ENCODE measurements at regions not wholly inside any gene's neighbourhood (a gene's known extent, or its start where the extent isn't known, plus 50 kb on each side); places are given as distances from the start of the nearest gene placed in this dataset.
"Not testable (repeated sequence)": the region's sequence is repeated elsewhere in the genome, so short reads cannot be mapped to it uniquely, and the experiment has no call there.

DNA sequence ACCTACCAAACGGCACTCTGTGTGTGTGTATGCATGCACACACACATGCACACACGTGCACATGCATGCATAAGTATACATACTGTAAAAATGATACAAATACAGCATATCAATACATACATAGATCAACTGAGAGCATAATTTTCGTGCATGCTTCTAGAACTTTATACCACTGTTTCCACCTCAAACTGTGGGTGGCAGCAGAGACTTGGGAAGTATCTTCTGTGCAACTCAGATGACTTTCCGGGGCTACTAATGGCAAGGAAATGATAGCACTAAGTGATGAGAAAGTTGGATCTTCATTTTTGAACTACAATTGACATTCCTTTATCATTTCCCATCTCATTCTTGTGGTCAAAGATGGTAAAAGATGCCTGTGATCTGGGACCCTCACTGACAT, 570.7 kb downstream of the REEP3 start:
- FAIRE-seq = no peak

- FAIRE-seq = no peak
Observed at GRCh38 chr10:64093304-64093703, 572.1 kb downstream of the REEP3 start.

GRCh38 chr10:64093946-64094535, 572.8 kb downstream of the REEP3 start:
- no peak for FAIRE-seq

DNA sequence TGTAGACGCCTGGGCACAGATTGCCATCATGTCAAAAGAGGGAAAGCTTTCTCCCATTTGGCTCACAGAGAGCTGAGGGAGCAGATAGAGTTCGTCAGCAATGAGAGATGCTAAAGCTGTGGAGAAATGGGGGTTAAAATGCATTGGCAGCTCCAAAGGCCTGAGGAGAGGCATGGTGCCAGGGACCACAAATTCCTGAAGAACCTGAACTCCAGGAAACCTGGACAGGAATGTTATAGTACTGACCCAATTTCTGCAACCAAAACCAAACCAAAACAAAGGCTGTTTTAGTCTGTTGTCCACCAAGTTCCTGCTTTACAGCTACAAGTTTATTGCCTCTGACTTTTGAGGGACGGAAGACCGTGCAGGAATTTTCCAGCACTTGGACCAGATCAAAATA, 575.7 kb downstream of the REEP3 start:
- FAIRE-seq = no peak

- no peak for FAIRE-seq
Observed at GRCh38 chr10:64097391-64098122, 576.4 kb downstream of the REEP3 start.

DNA sequence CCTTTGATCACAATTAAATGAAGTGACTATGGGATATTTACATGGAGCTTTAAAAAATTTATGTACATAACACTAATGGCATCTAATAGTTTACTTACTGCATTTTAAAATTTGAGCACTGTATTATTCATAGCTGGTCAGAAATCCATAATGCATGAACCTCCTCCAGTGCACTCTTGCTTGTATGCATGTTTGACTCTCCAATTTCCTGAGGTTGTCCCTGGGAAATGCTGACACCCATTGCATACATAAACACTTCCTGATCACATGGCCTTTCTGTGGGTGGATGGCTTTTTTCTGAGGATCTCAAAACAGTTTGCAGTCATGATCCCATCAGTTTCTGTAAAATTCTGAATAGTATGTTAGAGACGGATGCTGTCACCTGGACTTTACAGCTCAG, 577.8 kb downstream of the REEP3 start:
- no peak for FAIRE-seq

DNA sequence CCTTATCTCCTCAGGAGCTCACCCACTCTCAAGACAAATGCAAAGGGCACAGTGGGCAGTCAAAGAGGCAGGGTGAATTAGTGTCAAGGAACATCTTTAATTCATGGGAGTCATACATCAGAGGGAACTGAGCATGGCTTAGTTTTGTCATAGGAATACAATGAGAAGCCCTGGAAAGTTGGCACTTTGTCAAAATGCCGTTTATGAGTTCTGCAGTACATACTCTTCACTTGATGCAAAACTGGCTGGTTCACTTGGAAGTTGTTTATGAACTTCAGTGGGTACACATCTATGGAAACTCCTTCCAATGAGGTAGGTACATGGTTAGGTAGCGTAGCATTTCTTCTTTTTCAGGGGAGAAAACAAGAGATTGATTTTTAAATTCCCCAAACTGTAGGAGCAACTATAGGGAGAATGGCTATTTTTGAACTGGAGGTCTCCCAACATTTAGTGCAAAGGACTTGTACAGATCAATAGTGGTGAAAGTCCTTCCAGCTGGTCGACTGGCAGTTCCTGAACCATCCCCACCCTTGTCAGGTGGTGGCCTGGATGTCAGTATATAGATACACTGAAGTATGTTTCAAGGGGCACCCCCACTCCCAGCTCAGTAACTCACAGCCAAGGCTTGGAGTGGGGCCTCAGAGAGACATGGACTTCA, 580.5 kb downstream of the REEP3 start:
- no peak for FAIRE-seq

- FAIRE-seq = no peak
Observed at GRCh38 chr10:64102264-64102633, 581.0 kb downstream of the REEP3 start.

DNA sequence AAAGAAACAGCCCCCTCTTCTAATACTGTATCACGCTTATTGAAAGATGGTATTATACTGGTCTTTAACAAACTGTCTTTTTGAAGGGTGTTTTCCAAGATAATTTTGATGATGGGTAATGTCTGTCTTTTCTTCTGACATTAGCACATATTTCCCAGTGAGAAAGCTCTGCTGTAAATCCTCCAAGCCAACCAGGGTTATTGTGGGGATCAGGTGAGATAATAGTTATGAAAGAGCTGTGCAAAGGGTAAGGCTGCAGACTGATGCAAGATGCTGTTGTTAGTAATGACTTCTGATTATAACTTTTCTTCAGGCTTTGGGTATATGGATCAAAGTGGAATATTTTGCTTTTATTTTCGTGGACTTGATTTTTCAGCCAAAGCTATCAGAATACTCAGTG, 581.7 kb downstream of the REEP3 start:
- no peak for FAIRE-seq

DNA sequence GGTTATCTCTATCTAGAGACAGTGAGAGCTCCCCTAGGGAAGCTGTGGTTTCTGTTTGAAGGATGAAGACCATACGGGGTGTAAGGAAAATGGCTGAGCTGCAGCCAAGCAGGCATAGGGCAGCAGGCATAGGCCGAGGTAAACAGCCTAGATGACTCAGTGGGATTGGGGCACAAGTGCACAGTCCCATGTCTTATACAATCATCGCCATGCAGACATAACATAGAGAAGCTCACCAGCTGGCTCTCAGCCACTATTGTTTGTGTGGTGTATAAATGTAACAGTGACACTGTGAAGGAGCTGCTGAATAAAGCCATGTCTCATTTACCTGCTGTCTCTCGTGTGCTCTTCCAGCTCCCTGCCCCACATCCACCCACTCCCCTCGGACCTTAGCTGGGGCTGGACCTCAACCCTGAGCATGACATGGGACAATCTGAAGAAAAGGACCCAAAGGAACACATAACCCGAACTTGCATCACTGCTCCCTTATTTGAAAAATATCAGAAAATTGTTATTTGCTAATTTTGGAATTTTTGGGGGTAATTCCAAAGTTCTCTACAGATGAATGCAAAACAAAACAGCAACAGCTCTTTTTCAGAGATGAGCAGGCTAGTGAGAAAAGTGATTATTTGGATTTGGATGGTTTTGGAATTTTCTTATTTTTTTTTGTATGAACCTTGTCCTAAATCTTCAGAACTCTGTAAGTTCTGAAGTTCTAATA, 582.7 kb downstream of the REEP3 start:
- FAIRE-seq = no peak

- no peak for FAIRE-seq
Observed at GRCh38 chr10:64109926-64110495, 588.8 kb downstream of the REEP3 start.

DNA sequence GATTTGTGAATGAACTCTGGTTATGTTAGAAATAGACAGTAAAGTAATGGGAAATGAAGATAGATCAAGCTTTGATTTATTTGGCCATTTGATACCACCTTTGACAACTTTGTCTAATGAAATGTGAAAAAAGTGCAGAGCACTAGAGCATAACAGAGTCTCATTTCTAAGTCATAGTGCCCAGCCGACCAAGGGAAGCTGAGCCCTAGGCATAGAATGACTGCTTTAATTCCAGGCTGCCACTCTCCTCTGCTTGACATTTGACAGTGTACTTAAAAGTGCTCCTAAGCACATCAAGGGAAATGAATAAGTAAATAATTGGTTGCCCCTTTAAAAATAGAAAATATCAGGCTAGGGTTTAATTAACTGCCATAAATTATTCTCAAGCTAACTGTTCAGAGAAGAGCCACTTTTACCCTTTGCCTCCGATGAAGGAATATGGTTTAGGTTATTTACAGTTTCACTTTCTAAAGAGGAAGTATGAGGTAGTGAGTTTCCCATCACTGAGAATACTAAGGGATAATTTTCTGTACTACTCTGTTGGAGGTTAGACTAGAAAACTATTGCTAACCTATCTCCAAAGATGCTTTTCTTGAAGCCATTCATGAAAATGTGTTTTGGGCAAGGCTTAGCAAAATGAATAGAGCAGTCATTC, 591.6 kb downstream of the REEP3 start:
- no peak for FAIRE-seq

- no peak for FAIRE-seq
Observed at GRCh38 chr10:64113375-64113774, 592.2 kb downstream of the REEP3 start.

- FAIRE-seq = no peak
Observed at GRCh38 chr10:64113792-64114191, 592.6 kb downstream of the REEP3 start.

GRCh38 chr10:64115471-64115870, 594.3 kb downstream of the REEP3 start:
- FAIRE-seq = no peak

- no peak for FAIRE-seq
Observed at GRCh38 chr10:64115908-64116643, 594.9 kb downstream of the REEP3 start.

DNA sequence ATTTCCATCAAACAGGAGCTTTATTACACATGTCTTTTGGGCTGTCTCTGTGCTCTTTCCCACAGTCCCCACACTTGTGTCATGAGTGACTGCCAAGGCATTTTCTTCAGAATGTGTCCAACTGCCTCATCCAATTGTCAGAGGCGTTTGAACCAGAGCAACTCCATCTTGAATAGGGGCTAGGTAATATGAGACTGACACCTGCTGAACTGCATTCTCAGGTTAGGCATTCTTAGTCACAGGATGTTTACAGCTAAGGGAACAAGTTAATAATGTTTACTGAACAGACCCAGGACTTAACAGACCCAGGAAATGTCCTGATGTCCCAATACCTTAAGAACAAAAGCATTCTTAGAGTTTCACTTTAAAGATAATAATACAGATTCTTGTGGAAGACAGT, 595.5 kb downstream of the REEP3 start:
- no peak for FAIRE-seq

GRCh38 chr10:64118736-64119135, 597.5 kb downstream of the REEP3 start:
- FAIRE-seq = no peak

DNA sequence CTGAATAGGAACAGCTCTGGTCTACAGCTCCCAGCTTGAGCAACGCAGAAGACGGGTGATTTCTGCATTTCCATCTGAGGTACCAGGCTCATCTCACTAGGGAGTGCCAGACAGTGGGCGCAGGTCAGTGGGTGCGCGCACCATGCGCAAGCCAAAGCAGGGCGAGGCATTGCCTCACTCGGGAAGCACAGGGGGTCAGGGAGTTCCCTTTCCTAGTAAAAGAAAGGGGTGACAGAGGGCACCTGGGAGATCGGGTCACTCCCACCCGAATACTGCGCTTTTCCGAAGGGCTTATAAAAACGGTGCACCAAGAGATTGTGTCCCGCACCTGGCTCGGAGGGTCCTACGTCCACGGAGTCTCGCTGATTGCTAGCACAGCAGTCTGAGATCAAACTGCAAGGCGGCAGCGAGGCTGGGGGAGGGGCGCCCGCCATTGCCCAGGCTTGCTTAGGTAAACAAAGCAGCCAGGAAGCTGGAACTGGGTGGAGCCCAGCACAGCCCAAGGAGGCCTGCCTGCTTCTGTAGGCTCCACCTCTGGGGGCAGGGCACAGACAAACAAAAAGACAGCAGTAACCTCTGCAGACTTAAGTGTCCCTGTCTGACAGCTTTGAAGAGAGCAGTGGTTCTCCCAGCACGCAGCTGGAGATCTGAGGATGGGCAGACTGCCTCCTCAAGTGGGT, 599.2 kb downstream of the REEP3 start:
- not testable (repeated sequence) for FAIRE-seq

DNA sequence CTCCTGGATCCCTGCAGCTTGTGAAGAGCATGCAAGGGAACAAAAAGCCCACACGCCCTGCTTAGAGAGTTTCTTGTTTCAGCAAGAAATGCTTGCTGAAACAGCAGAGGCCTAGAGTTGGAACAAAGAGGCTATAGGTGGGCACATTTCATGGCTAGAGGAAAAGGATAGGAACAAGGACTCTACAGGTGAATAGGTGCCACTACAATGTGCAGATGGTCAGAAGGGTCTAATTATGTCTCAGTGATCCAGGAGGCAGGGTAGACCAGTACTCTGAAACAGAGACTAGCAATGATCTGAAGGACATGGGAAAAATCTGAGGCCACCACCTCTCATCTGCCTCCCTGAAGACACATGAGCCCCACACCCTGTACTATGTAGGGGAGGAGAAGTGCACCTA, 609.0 kb downstream of the REEP3 start:
- FAIRE-seq = no peak

DNA sequence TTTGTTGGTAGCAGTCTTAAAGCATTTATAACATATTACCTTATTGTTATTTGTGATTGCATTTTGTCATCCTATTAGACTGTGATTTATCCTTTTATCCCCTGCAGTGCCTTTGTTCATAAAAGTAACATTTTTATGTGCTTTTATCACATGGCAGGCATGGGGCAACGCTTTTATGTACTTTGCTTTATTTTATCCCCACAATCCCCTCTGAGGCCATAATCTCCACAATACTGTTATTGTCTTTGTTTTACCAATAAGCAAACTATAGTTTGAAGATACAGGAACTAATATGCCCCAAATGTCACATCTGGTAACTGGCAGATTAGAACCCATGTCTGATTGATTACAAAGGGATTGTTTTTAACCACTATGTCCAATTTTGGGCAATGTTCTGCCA, 613.5 kb downstream of the REEP3 start:
- FAIRE-seq = no peak

Measured in colon (tissue), 2 donors.